ACC112 (cell line): ENCODE measurements at regions not wholly inside any gene's neighbourhood (a gene's known extent, or its start where the extent isn't known, plus 50 kb on each side); places are given as distances from the start of the nearest gene placed in this dataset.

Experiments
- H2AFZ ChIP-seq: fragments of 200-600 bp; sonication (generic); one replicate; pipeline ENCODE4 v1.6.0; 2017; ENCODE audit warnings: antibody characterized with exemption, low read length; ENCODE audit not compliant: unreplicated experiment
- H3K27ac ChIP-seq: fragments of 200-600 bp; sonication (generic); 2 replicates; pipeline ENCODE4 v1.5.1; 2014; ENCODE audit warnings: low read depth, mild to moderate bottlenecking, antibody characterized with exemption, low read length, moderate library complexity
- H3K27me3 ChIP-seq: fragments of 200-600 bp; sonication (generic); 2 replicates; pipeline ENCODE4 v1.6.1; 2014; ENCODE audit warnings: mild to moderate bottlenecking, antibody characterized with exemption, low read length, moderate library complexity, mixed read lengths; ENCODE audit not compliant: insufficient read depth
- H3K36me3 ChIP-seq: fragments of 200-600 bp; sonication (generic); 2 replicates; pipeline ENCODE4 v1.6.1; 2016; ENCODE audit warnings: mild to moderate bottlenecking, antibody characterized with exemption, low read length, moderate library complexity, mixed read lengths; ENCODE audit not compliant: insufficient read depth
- H3K4me1 ChIP-seq: fragments of 200-600 bp; sonication (generic); one replicate; pipeline ENCODE4 v1.6.1; 2016; ENCODE audit warnings: low read length, mixed read lengths; ENCODE audit not compliant: insufficient read depth, unreplicated experiment, control insufficient read depth
- H3K4me3 ChIP-seq: fragments of 200-600 bp; sonication (generic); 2 replicates; pipeline ENCODE4 v1.5.1; 2014; ENCODE audit warnings: mild to moderate bottlenecking, low read depth, low read length
- H3K79me2 ChIP-seq: fragments of 200-600 bp; sonication (generic); one replicate; pipeline ENCODE4 v1.6.0; 2016; ENCODE audit warnings: low read length; ENCODE audit not compliant: control insufficient read depth, unreplicated experiment, insufficient read depth

DNA sequence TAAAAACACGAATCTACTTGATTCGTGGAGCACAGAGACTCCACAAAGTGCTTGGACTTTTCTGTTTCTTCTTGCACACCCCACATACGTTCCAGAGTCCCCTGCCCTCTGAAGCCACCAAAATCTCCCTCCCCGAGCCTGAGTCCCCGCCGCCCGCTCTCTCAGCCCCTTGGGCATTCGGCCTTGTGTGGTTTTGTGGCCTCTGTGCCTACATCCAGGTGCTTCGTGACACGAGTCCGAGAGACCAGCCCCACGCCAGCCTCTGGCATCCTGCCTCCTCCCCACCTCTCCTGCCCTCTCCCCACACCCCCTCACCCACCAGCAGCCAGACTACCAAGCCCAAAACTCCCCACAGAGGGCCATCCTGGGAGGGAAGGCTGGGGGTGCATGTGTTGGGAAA is 87.8 kb upstream of the PPP1R26 start:
- Histone ChIP-seq H3K27ac (no peak overlapping the region), H3K79me2 (no peaks in the 10 kb centered on the region), H3K27me3 (peaks cover 4% of the 10 kb centered on the region; the same call in 1 of the 2 replicates), H3K4me1 (no peaks in the 10 kb centered on the region), H3K4me3 (no peak overlapping the region), H2AFZ (no peak overlapping the region), H3K36me3 (no peaks in the 10 kb centered on the region)

DNA sequence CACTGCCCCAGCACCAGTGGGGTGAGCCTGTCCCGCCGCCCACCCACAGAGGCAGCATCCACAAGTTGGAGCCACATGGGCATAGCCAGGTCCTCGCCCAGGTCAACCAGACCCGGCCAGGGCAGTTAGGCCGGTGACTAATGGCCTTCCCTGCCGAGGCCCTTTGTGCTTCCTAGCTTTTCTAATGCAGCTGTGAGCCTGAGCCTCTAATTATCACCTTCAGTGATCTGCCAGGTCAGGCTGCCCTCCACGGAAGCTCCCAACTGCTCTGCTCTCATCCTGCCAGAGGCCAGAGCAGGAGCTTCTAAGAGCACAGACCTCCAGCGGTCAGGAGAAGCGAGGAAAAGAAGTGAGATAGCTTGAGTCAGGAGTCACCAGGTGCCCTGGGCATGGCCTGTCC is 87.1 kb upstream of the PPP1R26 start:
- no peak overlapping the region for H2AFZ ChIP-seq
- H3K79me2 ChIP-seq, result no peaks in the 10 kb centered on the region
- H3K4me3 ChIP-seq, result no peak overlapping the region
- no peaks in the 10 kb centered on the region for H3K4me1 ChIP-seq
- H3K27me3 ChIP-seq, result peaks cover 4% of the 10 kb centered on the region; the same call in 1 of the 2 replicates
- no peak overlapping the region for H3K27ac ChIP-seq
- H3K36me3 ChIP-seq, result no peaks in the 10 kb centered on the region

DNA sequence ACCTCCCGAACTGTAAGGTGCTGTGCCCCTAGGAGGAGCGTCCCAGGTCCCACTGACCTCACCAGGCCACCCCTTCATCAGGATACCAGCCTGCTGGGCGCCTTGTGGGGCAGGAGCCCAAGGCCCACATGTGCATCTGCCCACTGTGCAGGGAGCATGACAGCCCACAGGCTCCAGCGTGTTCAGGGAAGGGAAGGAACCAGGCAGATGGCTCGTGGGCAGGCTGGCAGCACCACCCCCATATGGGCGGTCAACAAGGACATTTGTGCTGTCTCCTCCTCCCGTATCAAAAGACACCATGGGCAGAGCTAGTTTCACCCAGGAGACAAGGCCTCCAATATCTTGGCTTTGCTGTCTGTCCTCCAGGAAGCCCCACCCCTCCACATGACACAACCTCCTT is 85.5 kb upstream of the PPP1R26 start:
- Histone ChIP-seq H3K27ac (no peak overlapping the region), H3K4me1 (no peaks in the 10 kb centered on the region), H3K36me3 (no peaks in the 10 kb centered on the region), H3K27me3 (peaks cover 4% of the 10 kb centered on the region; the same call in 1 of the 2 replicates), H3K4me3 (no peak overlapping the region), H2AFZ (no peak overlapping the region), H3K79me2 (no peaks in the 10 kb centered on the region)

DNA sequence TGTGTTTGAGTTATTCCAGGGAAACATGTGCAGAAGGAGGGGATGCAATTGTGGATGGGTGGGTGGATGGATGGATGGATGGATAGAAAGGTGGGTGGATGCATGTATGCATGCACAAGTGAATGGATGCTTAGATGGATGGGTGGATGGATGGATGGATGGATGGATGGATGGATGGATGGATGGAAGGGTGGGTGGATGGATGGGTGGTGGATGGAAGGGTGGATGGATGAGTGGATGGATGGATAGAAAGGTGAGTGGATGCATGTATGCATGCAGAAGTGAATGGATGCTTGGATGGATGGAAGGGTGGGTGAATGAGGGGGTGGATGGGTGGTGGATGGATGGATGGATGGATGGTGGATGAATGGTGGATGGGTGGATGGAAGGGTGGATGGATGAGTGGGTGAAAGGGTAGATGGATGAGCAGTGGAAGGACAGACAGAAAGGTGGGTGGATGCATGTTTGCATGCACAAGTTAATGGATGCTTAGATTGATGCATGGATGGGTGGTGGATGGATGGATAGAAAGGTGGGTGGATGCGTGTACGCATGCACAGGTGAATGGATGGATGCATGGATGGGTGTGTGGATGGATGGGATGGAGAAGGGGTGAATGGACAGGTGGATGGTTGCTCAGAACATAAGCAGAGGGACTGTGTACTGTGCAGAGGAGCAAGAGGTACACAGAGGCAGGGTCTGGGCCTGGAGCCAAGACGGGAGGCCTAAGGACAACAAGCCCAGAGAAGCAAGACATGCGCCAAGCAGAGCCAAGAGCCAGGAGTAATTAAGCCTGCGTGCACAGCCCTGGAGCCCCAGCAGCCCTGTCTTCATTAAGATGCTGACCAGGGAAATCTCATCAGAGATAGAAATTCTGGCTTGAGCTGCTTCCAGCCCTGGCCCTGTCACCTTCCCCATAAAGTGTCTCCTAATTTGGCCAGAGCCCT is 84.6 kb upstream of the PPP1R26 start:
- Histone ChIP-seq H2AFZ (no peak overlapping the region), H3K27ac (no peak overlapping the region), H3K4me3 (no peak overlapping the region), H3K36me3 (no peaks in the 10 kb centered on the region), H3K27me3 (peaks cover 4% of the 10 kb centered on the region; the same call in 1 of the 2 replicates), H3K4me1 (no peaks in the 10 kb centered on the region), H3K79me2 (no peaks in the 10 kb centered on the region)

DNA sequence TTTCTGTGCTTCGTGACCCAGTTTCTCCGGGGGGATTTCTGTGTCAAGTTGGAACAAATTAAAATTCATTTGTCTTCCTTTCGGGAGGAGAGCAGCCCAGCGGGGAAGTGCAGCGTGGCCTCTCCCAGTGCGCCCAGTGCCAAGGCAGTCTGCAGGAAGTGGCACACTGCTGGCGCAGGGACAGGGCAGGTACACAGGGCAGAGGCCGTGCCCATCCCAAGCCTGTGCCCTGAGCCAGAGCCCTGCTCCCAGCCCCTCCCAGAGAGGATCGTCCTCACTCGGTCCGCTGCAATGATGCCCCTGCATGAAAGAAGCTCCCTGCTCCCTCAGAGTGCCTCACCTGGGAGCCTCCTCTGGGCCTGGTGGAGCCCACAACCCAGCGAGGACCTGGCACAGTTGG is 82.4 kb upstream of the PPP1R26 start:
- no peak overlapping the region for H2AFZ ChIP-seq
- peaks cover 8% of the 10 kb centered on the region; the same call in 1 of the 2 replicates for H3K27me3 ChIP-seq
- H3K4me1 ChIP-seq, result no peaks in the 10 kb centered on the region
- no peaks in the 10 kb centered on the region for H3K36me3 ChIP-seq
- no peaks in the 10 kb centered on the region for H3K79me2 ChIP-seq
- H3K27ac ChIP-seq, result no peak overlapping the region
- no peak overlapping the region for H3K4me3 ChIP-seq

DNA sequence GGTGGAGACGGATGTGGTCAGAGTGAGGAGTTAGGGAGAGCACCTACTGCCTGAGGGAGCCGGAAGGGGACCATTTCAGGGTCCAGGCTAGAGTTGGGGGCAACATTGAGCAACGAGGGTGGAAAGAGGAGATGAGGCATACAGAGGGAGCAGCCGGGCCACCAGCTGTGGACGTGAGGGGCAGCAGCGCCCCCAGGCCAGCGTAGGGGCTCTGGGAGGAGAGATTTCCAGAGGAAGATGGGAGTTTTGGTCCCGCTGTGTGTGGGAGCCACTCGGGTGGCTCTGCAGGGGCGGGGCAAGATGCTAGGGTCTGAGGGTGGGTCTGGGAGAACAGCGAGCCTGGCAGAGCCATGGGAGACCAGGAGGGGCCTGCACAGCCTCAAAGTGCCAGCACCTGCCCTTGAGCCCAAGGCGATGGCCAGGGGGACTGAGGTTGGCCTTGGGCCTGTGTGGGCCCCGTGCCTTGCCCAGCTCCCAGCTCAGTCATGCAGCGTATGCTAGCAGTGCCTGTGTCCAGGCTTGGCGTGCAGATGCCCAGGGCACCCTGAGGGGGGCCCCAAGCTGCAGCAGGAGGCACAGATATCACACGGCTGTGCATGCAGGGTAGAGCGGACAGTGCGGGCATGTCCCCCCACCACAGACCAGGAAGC is 80.5 kb upstream of the PPP1R26 start:
- Histone ChIP-seq H3K36me3 (no peaks in the 10 kb centered on the region), H3K4me3 (no peak overlapping the region), H2AFZ (no peak overlapping the region), H3K27ac (no peak overlapping the region), H3K27me3 (peaks cover 16% of the 10 kb centered on the region; the same call in 1 of the 2 replicates), H3K4me1 (no peaks in the 10 kb centered on the region), H3K79me2 (no peaks in the 10 kb centered on the region)

DNA sequence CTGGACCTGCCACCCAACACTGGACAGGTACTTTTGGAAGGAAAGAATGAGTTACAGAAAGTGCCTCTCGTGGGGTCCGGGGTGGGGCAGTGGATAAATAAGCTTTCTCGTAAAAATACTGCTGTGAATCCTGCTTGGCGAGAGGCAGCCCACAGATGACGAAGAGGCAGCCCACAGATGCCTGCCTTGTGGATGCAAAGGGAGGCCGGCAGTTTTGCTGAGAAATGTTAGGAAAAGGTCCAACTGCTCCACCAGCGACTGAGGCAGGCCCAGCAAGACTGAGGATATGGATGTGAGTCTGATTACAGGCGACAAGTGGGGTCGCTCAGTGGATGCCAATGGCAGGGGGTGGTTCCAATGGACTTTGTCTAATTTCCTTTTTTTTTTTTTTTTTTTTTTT is 79.1 kb upstream of the PPP1R26 start:
- Histone ChIP-seq H3K27me3 (peaks cover 25% of the 10 kb centered on the region; the same call in 1 of the 2 replicates), H2AFZ (no peak overlapping the region)

DNA sequence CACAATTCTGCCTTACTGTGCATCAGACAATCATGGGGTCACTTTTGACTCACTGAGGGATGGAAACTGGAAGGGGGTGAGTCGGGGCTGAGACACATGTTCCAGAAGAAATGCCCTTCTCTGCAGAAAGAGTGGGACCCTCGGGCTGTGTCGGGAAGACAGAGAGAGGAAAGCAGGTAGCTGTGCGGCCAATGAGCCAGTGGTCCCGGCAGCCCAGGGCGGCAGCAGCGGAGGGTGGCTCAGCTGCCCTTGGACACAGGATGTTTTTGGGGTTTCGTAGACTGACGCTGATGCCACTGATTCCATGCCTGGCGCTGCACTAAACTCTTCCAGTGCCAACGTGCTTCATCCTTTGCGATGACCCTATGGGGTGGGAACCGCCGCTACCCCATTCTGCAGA is 78.4 kb upstream of the PPP1R26 start:
- Histone ChIP-seq H3K4me1 (no peaks in the 10 kb centered on the region), H3K27me3 (peaks cover 32% of the 10 kb centered on the region; the same call in 1 of the 2 replicates)

More for the DNA sequence above, 79.1 kb upstream of the PPP1R26 start:
- no peaks in the 10 kb centered on the region for H3K4me1 ChIP-seq
- H3K36me3 ChIP-seq, result no peaks in the 10 kb centered on the region
- H3K79me2 ChIP-seq, result no peaks in the 10 kb centered on the region
- no peak overlapping the region for H3K4me3 ChIP-seq
- no peak overlapping the region for H3K27ac ChIP-seq

DNA sequence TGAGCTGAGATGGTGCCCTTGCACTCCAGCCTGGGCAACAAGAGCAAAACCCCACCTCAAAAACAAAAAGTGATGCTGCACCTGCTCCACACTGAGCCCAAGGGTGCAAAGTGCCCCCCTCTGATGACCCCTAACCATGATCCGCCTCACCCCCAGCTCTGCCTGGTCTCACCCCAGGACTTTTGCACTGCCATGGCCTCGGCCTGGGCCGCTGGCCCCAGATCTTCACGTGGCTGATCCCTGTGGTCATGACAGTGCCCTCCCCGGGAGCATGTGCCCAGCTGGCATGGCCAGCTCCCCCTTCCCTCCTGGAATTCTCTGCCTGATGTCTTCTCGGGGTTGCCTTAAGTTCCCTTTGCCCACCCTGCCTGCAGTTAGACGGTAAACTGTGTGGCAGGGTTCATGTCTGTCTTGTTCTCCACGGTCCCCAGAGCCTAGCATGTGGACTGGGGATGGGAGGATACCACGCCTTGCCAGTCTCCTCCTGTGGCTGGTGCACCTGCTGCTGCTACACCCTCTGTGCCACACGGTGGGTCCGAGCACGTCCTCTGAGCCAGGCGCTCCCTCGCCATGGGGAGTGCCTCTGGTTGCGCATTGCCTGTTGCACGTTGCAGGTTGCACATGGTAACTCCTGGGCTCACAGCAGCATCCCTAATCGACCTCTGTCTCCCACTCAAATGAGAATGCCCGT is 77.4 kb upstream of the PPP1R26 start:
- H3K4me1 ChIP-seq, result no peaks in the 10 kb centered on the region
- no peak overlapping the region for H2AFZ ChIP-seq
- H3K27me3 ChIP-seq, result peaks cover 39% of the 10 kb centered on the region
- H3K4me3 ChIP-seq, result no peak overlapping the region
- H3K36me3 ChIP-seq, result no peaks in the 10 kb centered on the region
- H3K79me2 ChIP-seq, result no peaks in the 10 kb centered on the region
- no peak overlapping the region for H3K27ac ChIP-seq

More for the DNA sequence above, 78.4 kb upstream of the PPP1R26 start:
- no peak overlapping the region for H3K27ac ChIP-seq
- no peaks in the 10 kb centered on the region for H3K79me2 ChIP-seq
- no peaks in the 10 kb centered on the region for H3K36me3 ChIP-seq
- no peak overlapping the region for H3K4me3 ChIP-seq
- H2AFZ ChIP-seq, result no peak overlapping the region
